ENCODE measurements at regions not wholly inside any gene's neighbourhood (a gene's known extent, or its start where the extent isn't known, plus 50 kb on each side); places are given as distances from the start of the nearest gene placed in this dataset.
"Not testable (repeated sequence)": the region's sequence is repeated elsewhere in the genome, so short reads cannot be mapped to it uniquely, and the experiment has no call there.

GRCh38 chr1:60655679-60656355, 426.5 kb upstream of the NFIA start:
- FAIRE-seq = no peak
- no peak overlapping the region for H3K4me3 ChIP-seq (ENCODE audit: low read depth, low read length)
- no peak for DNase-seq (ENCODE audit: low read depth)
- no peaks in the 10 kb centered on the region for H3K27me3 ChIP-seq (ENCODE audit: control insufficient read depth, insufficient read depth, low read length)
- no peaks in the 10 kb centered on the region for H3K36me3 ChIP-seq (ENCODE audit: control insufficient read depth, insufficient read depth, low read length)
- TF ChIP-seq CTCF (IDR thresholded peaks at IDR 0.05; ENCODE audit: insufficient read depth, low read length, severe bottlenecking) = no peak

- H3K4me3 ChIP-seq (ENCODE audit: low read depth, low read length); DNase-seq (ENCODE audit: low read depth); FAIRE-seq; H3K27me3 ChIP-seq (ENCODE audit: control insufficient read depth, insufficient read depth, low read length); H3K36me3 ChIP-seq (ENCODE audit: control insufficient read depth, insufficient read depth, low read length): not testable (repeated sequence)
These were observed 442.3 kb upstream of the NFIA start for GRCh38 chr1:60640033-60640551.

- no peaks in the 10 kb centered on the region for H3K27me3 ChIP-seq (ENCODE audit: control insufficient read depth, insufficient read depth, low read length)
- no peak for FAIRE-seq
- DNase-seq (ENCODE audit: low read depth) = no peak
- H3K4me3 ChIP-seq (ENCODE audit: low read depth, low read length) = no peak overlapping the region
- TF ChIP-seq CTCF (IDR thresholded peaks at IDR 0.05; ENCODE audit: insufficient read depth, low read length, severe bottlenecking) = no peak
- no peaks in the 10 kb centered on the region for H3K36me3 ChIP-seq (ENCODE audit: control insufficient read depth, insufficient read depth, low read length)
These were observed 443.1 kb upstream of the NFIA start for GRCh38 chr1:60639287-60639686.

GRCh38 chr1:60637651-60638050, 444.7 kb upstream of the NFIA start:
- FAIRE-seq (no peak), DNase-seq (ENCODE audit: low read depth) (no peak)
- no peak for TF ChIP-seq CTCF (IDR thresholded peaks at IDR 0.05; ENCODE audit: insufficient read depth, low read length, severe bottlenecking)
- no peak overlapping the region for H3K4me3 ChIP-seq (ENCODE audit: low read depth, low read length)
- no peaks in the 10 kb centered on the region for H3K36me3 ChIP-seq (ENCODE audit: control insufficient read depth, insufficient read depth, low read length)
- no peaks in the 10 kb centered on the region for H3K27me3 ChIP-seq (ENCODE audit: control insufficient read depth, insufficient read depth, low read length)

- no peak for TF ChIP-seq CTCF (IDR thresholded peaks at IDR 0.05; ENCODE audit: insufficient read depth, low read length, severe bottlenecking)
- Histone ChIP-seq H3K36me3 (ENCODE audit: control insufficient read depth, insufficient read depth, low read length) (no peaks in the 10 kb centered on the region), H3K4me3 (ENCODE audit: low read depth, low read length) (no peak overlapping the region), H3K27me3 (ENCODE audit: control insufficient read depth, insufficient read depth, low read length) (no peaks in the 10 kb centered on the region)
- DNase-seq (ENCODE audit: low read depth) (no peak), FAIRE-seq (no peak)
These were observed 445.4 kb upstream of the NFIA start for GRCh38 chr1:60636946-60637345.

- Histone ChIP-seq H3K27me3 (ENCODE audit: control insufficient read depth, insufficient read depth, low read length) (no peaks in the 10 kb centered on the region), H3K4me3 (ENCODE audit: low read depth, low read length) (no peak overlapping the region), H3K36me3 (ENCODE audit: control insufficient read depth, insufficient read depth, low read length) (no peaks in the 10 kb centered on the region)
- DNase-seq (ENCODE audit: low read depth) = no peak
- FAIRE-seq = no peak
- TF ChIP-seq CTCF (IDR thresholded peaks at IDR 0.05; ENCODE audit: insufficient read depth, low read length, severe bottlenecking) = no peak
These were observed 448.3 kb upstream of the NFIA start for GRCh38 chr1:60634106-60634505.

Data from bronchial epithelial cell (primary cell).